Kidney (tissue), 13 donors: ENCODE measurements at regions not wholly inside any gene's neighbourhood (a gene's known extent, or its start where the extent isn't known, plus 50 kb on each side); places are given as distances from the start of the nearest gene placed in this dataset.

Experiments used
- DNase-seq, 5 donors: peaks; one replicate each; pipeline ENCODE4 v3.0.0-alpha.2; 2013 to 2020
- FAIRE-seq: peaks from 2 replicates; lab custom pipeline; 2012; peaks lifted over from hg19 to GRCh38; lab: Jason Lieb, UNC
- H3K27ac ChIP-seq, 2 donors: one replicate each; pipeline ENCODE4 v1.7.0; 2013; ENCODE audit warnings: low read depth in 2 of 2, low read length in 2 of 2, inconsistent platforms in 1 of 2
- H3K27me3 ChIP-seq: one replicate; pipeline ENCODE4 v1.7.1; 2013; ENCODE audit warnings: low read length, inconsistent platforms; ENCODE audit not compliant: control insufficient read depth, insufficient read depth
- H3K36me3 ChIP-seq, 3 donors: one replicate each; pipeline versions ENCODE4 v1.7.0 to v1.7.1; 2013; ENCODE audit warnings: low read length in 3 of 3, control low read depth in 1 of 3, inconsistent platforms in 1 of 3; ENCODE audit not compliant: insufficient read depth in 3 of 3, control insufficient read depth in 2 of 3
- H3K4me1 ChIP-seq, 3 donors: one replicate each; pipeline versions ENCODE4 v1.7.0 to v1.7.1; 2013; ENCODE audit warnings: low read length in 3 of 3, inconsistent platforms in 1 of 3, low read depth in 1 of 3; ENCODE audit not compliant: control insufficient read depth in 2 of 3, insufficient read depth in 2 of 3
- H3K4me3 ChIP-seq, 3 donors: one replicate each; pipeline versions ENCODE4 v1.7.0 to v1.8.1; 2013; ENCODE audit warnings: low read length in 3 of 3, control low read depth in 1 of 3, inconsistent platforms in 1 of 3
- H3K9ac ChIP-seq, 3 donors: one replicate each; pipeline versions ENCODE4 v1.7.0 to v1.7.1; 2013; ENCODE audit warnings: low read length in 3 of 3, control low read depth in 1 of 3, inconsistent platforms in 1 of 3
- H3K9me3 ChIP-seq, 3 donors: one replicate each; pipeline versions ENCODE4 v1.7.0 to v1.7.1; 2013; ENCODE audit warnings: low read length in 3 of 3, control low read depth in 1 of 3, inconsistent platforms in 1 of 3; ENCODE audit not compliant: control insufficient read depth in 2 of 3, insufficient read depth in 1 of 3
- intact Hi-C: fragments of 100-400 bp; cut with DNase I; formaldehyde crosslinking; loops from one replicate; pipeline ENCODE4 v1.11.1; 2022
- TF ChIP-seq, protein P1 (sequence below): IDR thresholded peaks from 3 replicates; pipeline ENCODE4 v1.5.1; 2012; ENCODE audit warnings: mild to moderate bottlenecking, moderate library complexity, borderline replicate concordance; ENCODE audit not compliant: insufficient read depth; ENCODE audit errors: extremely low read depth
- donor health status: control.
- donor health status: control.
- donor health status: control.
- donor health status: control.
- donor health status: control.
- donor health status: DM: yes; HTN: yes; CAD: no.
- donor health status: Normal renal cell carcinoma (clear cell type).

DNA sequence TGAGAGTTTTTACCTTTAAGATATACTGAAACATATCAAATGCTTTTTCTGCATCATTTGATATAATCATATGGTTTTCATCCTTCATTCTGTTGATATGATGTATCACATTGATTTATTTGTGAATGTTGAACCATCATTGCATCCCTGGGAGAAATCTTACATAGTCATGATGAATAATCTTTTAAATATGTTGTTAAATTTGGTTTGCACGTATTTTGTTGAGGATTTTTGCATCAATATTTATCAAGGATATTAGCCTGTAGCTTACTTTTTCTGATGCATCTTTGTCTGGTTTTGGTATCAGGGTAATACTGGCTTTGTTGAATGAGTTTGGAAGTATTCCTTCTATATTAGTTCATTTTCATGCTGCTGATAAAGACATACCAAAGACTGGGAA is 541.4 kb downstream of the TLL1 start:
- H3K4me3 ChIP-seq = no peak overlapping the region
- H3K27me3 ChIP-seq = no peaks in the 10 kb centered on the region
- no peaks in the 10 kb centered on the region for H3K9me3 ChIP-seq
- no peak overlapping the region for H3K27ac ChIP-seq
- TF ChIP-seq, protein P1, sequence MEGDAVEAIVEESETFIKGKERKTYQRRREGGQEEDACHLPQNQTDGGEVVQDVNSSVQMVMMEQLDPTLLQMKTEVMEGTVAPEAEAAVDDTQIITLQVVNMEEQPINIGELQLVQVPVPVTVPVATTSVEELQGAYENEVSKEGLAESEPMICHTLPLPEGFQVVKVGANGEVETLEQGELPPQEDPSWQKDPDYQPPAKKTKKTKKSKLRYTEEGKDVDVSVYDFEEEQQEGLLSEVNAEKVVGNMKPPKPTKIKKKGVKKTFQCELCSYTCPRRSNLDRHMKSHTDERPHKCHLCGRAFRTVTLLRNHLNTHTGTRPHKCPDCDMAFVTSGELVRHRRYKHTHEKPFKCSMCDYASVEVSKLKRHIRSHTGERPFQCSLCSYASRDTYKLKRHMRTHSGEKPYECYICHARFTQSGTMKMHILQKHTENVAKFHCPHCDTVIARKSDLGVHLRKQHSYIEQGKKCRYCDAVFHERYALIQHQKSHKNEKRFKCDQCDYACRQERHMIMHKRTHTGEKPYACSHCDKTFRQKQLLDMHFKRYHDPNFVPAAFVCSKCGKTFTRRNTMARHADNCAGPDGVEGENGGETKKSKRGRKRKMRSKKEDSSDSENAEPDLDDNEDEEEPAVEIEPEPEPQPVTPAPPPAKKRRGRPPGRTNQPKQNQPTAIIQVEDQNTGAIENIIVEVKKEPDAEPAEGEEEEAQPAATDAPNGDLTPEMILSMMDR = no peak
- no peak overlapping the region for H3K9ac ChIP-seq
- no peak for DNase-seq
- no peaks in the 10 kb centered on the region for H3K4me1 ChIP-seq
- intact Hi-C loops = no loop called here
- H3K36me3 ChIP-seq = no peaks in the 10 kb centered on the region
- FAIRE-seq = no peak

DNA sequence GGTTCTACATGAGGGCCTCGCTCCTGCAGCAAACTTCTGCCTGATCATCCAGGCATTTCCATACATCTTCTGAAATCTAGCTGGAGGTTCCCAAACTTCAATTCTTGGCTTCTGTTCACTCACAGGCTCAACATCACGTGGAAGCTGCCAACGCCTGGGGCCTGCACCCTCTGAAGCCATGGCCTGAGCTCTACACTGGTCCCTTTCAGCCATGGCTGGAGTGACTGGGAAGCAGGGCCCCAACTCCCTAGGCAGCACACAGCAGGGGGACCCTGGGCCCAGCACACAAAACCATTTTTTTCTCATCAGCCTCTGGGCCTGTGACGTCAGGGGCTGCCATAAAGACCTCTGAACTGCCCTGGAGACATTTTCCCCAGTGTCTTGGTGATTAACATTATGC is 542.7 kb downstream of the TLL1 start:
- intact Hi-C loops = no loop called here
- Histone ChIP-seq H3K27ac (no peak overlapping the region), H3K9me3 (peaks cover 0 to 5% (median 0%) of the 10 kb centered on the region in 3 donors), H3K27me3 (no peaks in the 10 kb centered on the region), H3K4me3 (no peak overlapping the region), H3K36me3 (no peaks in the 10 kb centered on the region), H3K4me1 (no peaks in the 10 kb centered on the region), H3K9ac (no peak overlapping the region)
- no peak for FAIRE-seq
- TF ChIP-seq, protein P1 = no peak
- peak in 1 of 5 donors; percentile 53 for DNase-seq

DNA sequence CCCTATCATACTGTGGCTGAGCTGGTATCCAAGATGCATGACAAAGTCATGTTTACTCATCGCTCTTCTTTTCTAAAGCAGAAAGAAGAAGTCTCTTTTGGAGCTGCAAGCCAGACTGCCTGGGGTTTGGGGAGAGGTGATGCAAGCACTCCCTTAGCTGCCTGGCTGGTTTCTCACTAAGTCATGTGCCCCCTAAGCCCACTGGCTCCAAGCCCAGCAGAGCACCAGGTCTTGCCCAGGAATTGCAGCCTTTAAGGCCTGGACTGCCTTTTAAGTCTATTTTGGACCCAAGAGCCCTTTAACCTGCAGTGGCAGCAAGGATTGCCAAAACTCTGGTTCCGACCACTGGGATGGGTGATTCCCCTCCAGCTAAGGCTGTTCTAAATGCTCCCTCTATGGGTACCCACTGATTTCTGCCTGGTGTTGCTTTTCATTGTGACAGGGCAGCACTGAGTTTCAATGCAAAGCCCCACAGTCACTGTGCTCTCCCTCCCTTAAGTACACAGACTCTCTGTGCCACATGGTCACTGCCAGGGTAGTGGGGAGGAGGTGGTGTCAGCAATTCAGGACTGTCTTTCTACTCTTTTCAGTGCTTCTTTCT is 548.6 kb downstream of the TLL1 start:
- H3K27ac ChIP-seq = no peak overlapping the region
- peaks cover 0 to 11% (median 0%) of the 10 kb centered on the region in 3 donors for H3K9me3 ChIP-seq
- no peaks in the 10 kb centered on the region for H3K4me1 ChIP-seq
- TF ChIP-seq, protein P1 = no peak
- no peaks in the 10 kb centered on the region for H3K27me3 ChIP-seq
- FAIRE-seq (no peak), DNase-seq (no peak)
- H3K4me3 ChIP-seq = no peak overlapping the region
- H3K9ac ChIP-seq = no peak overlapping the region
- intact Hi-C loops = no loop called here
- H3K36me3 ChIP-seq = no peaks in the 10 kb centered on the region

DNA sequence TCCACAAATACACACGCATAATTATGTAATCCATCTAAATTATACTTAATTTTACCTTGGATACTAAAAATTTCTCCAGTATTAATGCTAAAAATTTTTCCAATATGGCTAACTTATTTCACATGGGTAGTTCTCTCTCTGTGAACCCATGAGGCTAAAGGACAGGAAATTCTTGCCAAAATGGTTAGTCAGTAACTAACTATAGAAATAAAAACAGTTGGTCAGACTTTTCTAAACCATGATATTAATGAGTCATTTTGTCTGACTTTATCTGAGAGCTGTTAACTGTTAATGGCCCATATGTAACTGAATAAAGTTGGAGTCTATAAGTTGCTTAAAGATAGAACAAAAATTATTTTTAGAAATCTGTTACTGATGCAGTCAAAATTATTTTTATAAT is 549.4 kb downstream of the TLL1 start:
- Histone ChIP-seq H3K27ac (no peak overlapping the region), H3K9ac (no peak overlapping the region), H3K9me3 (peaks cover 0 to 11% (median 0%) of the 10 kb centered on the region in 3 donors), H3K27me3 (no peaks in the 10 kb centered on the region), H3K36me3 (no peaks in the 10 kb centered on the region), H3K4me1 (no peaks in the 10 kb centered on the region), H3K4me3 (no peak overlapping the region)
- no peak for DNase-seq
- intact Hi-C loops = no loop called here
- no peak for FAIRE-seq
- TF ChIP-seq, protein P1 = no peak
